ENCODE measurements at regions not wholly inside any gene's neighbourhood (a gene's known extent, or its start where the extent isn't known, plus 50 kb on each side); places are given as distances from the start of the nearest gene placed in this dataset.

- Histone ChIP-seq H3K4me2 (peak overlapping the region; percentile 87), H3K9me3 (no peaks in the 10 kb centered on the region), H3K4me3 (ENCODE audit: low read depth in 2 of 2, low read length in 1 of 2) (peak overlapping the region in 1 of 2 experiments; percentile 63; a peak in 2 of 4 replicates), H3K9ac (peak overlapping the region; percentile 90), H4K20me1 (ENCODE audit: insufficient read depth) (no peaks in the 10 kb centered on the region), H2AFZ (ENCODE audit: low read depth) (peak overlapping the region; percentile 68; the same call in 1 of the 2 replicates), H3K36me3 (replicated peaks in 1 of 2; ENCODE audit: control insufficient read depth in 1 of 2, insufficient read depth in 2 of 2, low read length in 1 of 2) (no peaks in the 10 kb centered on the region), H3K27me3 (ENCODE audit: insufficient read depth) (no peaks in the 10 kb centered on the region), H3K4me1 (ENCODE audit: control insufficient read depth in 1 of 2, insufficient read depth in 2 of 2, low read depth in 1 of 2, low read length in 1 of 2) (peaks cover 69 to 70% of the 10 kb centered on the region in 2 experiments), H3K9me2 (no peaks in the 10 kb centered on the region), H3K79me2 (ENCODE audit: insufficient read depth) (peaks cover 14% of the 10 kb centered on the region), H3K27ac (ENCODE audit: low read depth in 2 of 2, low read length in 1 of 2) (peak overlapping the region; percentile 98 to 99), H3F3A (replicated peaks; ENCODE audit: insufficient read depth) (peaks cover 69% of the 10 kb centered on the region)
- ChIA-PET CTCF (interaction anchor here (0.9 to 4.3 kb wide), 15 partner anchors 9 to 145 kb away, joined by 3 to 19 read pairs (median 3); partner anchors contain the start of gene CIPC), POLR2A (interaction anchor here (0.8 to 1.5 kb wide), 4 partner anchors 17 to 75 kb away, joined by 3 to 4 read pairs (median 4); no protein-coding TSS in a partner anchor)
- WGBS (ENCODE audit: low lambda C conversion rate), result 29% methylated on average over 8 of the region's 10 CpGs
- peak; percentile 52 for DNase-seq
- TF ChIP-seq POLR2AphosphoS5 (IDR thresholded peaks at IDR 0.05; ENCODE audit: low read depth, low read length) (peak; percentile 62; the same call in 1 of the 2 replicates), TAF1 (IDR thresholded peaks at IDR 0.05; ENCODE audit: borderline replicate concordance, low read depth, low read length) (no peak), FOXM1 (IDR thresholded peaks at IDR 0.05; ENCODE audit: low read depth) (no peak), TEAD4 (IDR thresholded peaks at IDR 0.05; ENCODE audit: borderline replicate concordance, insufficient read depth) (no peak), ZBTB33 (IDR thresholded peaks at IDR 0.05; ENCODE audit: borderline replicate concordance, low read depth) (no peak), USF1 (IDR thresholded peaks at IDR 0.05; ENCODE audit: borderline replicate concordance, low read depth) (no peak), MXI1 (IDR thresholded peaks at IDR 0.05; ENCODE audit: low read depth, low read length) (peak; percentile 24; the same call in 1 of the 2 replicates), FOXJ3 (CRISPR knock-in tag; IDR thresholded peaks at IDR 0.05) (no peak), SMC3 (IDR thresholded peaks at IDR 0.05; ENCODE audit: low read depth, low read length) (peak; percentile 5), NRF1 (IDR thresholded peaks at IDR 0.05; ENCODE audit: low read depth, low read length) (no peak), REST (IDR thresholded peaks at IDR 0.05; ENCODE audit: low read depth, low read length) (peak; percentile 77), YY1 (IDR thresholded peaks at IDR 0.05; ENCODE audit: low read depth) (0 out of 2 replicates have a peak, but pooled peaks have one; percentile 17), EP300 (IDR thresholded peaks at IDR 0.05; ENCODE audit: borderline replicate concordance in 1 of 2, low read depth in 1 of 2, low read length in 1 of 2) (0 out of 4 replicates have a peak, but pooled peaks of 1 of the 2 experiments have one; percentile 25), JUND (IDR thresholded peaks at IDR 0.05) (no peak), RFX5 (IDR thresholded peaks at IDR 0.05; ENCODE audit: low read length) (no peak), FOSL2 (IDR thresholded peaks at IDR 0.05; ENCODE audit: borderline replicate concordance, low read depth) (no peak), RXRA (IDR thresholded peaks at IDR 0.05; ENCODE audit: borderline replicate concordance, low read depth) (no peak), GATA2 (CRISPR knock-in tag; IDR thresholded peaks at IDR 0.05) (no peak), TCF12 (IDR thresholded peaks at IDR 0.05) (peak; percentile 51; the same call in 1 of the 2 replicates), CHD2 (IDR thresholded peaks at IDR 0.05; ENCODE audit: low read length, partially characterized antibody) (no peak)
- TF ChIP-seq, protein P1, sequence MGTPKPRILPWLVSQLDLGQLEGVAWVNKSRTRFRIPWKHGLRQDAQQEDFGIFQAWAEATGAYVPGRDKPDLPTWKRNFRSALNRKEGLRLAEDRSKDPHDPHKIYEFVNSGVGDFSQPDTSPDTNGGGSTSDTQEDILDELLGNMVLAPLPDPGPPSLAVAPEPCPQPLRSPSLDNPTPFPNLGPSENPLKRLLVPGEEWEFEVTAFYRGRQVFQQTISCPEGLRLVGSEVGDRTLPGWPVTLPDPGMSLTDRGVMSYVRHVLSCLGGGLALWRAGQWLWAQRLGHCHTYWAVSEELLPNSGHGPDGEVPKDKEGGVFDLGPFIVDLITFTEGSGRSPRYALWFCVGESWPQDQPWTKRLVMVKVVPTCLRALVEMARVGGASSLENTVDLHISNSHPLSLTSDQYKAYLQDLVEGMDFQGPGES (IDR thresholded peaks at IDR 0.05; ENCODE audit: low read depth, low read length), result no peak
- TF ChIP-seq, protein P2, sequence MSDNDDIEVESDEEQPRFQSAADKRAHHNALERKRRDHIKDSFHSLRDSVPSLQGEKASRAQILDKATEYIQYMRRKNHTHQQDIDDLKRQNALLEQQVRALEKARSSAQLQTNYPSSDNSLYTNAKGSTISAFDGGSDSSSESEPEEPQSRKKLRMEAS (IDR thresholded peaks at IDR 0.05; ENCODE audit: low read depth), result no peak
- TF ChIP-seq, protein P3, sequence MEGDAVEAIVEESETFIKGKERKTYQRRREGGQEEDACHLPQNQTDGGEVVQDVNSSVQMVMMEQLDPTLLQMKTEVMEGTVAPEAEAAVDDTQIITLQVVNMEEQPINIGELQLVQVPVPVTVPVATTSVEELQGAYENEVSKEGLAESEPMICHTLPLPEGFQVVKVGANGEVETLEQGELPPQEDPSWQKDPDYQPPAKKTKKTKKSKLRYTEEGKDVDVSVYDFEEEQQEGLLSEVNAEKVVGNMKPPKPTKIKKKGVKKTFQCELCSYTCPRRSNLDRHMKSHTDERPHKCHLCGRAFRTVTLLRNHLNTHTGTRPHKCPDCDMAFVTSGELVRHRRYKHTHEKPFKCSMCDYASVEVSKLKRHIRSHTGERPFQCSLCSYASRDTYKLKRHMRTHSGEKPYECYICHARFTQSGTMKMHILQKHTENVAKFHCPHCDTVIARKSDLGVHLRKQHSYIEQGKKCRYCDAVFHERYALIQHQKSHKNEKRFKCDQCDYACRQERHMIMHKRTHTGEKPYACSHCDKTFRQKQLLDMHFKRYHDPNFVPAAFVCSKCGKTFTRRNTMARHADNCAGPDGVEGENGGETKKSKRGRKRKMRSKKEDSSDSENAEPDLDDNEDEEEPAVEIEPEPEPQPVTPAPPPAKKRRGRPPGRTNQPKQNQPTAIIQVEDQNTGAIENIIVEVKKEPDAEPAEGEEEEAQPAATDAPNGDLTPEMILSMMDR (IDR thresholded peaks at IDR 0.05), result no peak
These were observed 75.1 kb downstream of the IRF2BPL start for GRCh38 chr14:76953311-76953945.
